ENCODE measurements at regions not wholly inside any gene's neighbourhood (a gene's known extent, or its start where the extent isn't known, plus 50 kb on each side); places are given as distances from the start of the nearest gene placed in this dataset.
"Not testable (repeated sequence)": the region's sequence is repeated elsewhere in the genome, so short reads cannot be mapped to it uniquely, and the experiment has no call there.

DNA sequence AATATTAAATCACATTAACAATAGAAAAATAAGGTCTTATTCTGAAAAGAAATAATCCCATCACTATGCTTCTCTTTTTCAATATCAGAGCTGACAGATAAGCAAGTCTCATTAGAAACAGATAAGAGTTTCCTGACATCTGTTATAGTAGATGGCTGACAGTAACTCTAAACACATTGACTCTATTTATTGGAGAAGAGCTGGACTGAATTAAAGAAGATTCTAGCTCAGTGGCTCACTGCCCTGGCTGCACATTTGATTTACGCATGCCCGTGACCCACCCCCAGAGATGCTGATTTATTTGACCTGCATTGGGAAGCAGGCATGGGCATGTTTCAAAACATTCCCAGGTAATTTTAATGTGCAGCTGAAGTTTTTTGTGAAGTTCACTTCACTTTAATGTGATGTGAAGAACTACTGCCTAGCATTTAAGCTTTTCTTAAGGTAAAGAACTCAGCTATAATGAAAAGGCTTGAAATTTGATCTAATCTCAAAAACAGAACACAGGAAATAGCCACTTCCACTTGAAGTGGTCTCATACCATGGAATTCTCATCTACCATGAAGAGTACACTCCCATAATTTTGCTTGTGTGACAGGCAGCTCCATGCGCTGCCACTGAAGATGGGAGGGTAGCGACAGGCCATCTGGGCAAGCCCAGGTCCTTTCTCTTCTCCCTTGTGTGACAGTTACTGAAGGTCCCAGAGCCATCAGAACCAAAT lies 162.3 kb downstream of the TPBG start:
- DNase-seq (ENCODE audit: low read depth in 6 of 9, low spot score in 9 of 9): no peak

DNA sequence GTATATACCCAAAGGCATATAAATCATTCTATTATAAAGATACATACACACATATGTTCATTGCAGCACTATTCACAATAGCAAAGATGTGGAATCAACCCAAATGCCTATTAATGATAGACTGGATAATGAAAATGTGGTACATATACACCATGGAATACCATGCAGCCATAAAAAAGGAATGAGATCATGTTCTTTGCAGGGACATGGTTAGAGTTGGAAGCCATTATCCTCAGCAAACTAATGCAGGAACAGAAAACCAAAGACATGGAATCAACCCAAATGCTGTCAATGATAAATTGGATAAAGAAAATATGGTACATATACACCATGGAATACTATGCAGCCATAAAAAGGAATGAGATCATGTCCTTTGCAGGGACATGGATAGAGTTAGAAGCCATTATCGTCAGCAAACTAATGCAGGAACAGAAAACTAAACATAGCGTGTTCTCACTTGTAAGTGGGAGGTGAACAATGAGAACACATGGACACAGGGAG lies 166.4 kb downstream of the TPBG start:
- H3K9me3 ChIP-seq (ENCODE audit: control insufficient read depth in 2 of 2, insufficient read depth in 1 of 2, low read length in 1 of 2); H3K36me3 ChIP-seq (ENCODE audit: control insufficient read depth in 2 of 2, insufficient read depth in 2 of 2, low read length in 1 of 2); H3K27me3 ChIP-seq (ENCODE audit: control insufficient read depth in 2 of 2, insufficient read depth in 1 of 2, low read length in 1 of 2); H3K4me3 ChIP-seq (ENCODE audit: low read length in 2 of 2); H3K27ac ChIP-seq (ENCODE audit: low read depth in 1 of 2, low read length in 1 of 2); DNase-seq (ENCODE audit: low read depth in 6 of 9, low spot score in 9 of 9); H3K4me1 ChIP-seq (ENCODE audit: control insufficient read depth in 2 of 2, insufficient read depth in 2 of 2, low read length in 2 of 2): not testable (repeated sequence)
- 92% methylated on average over 2 of the region's 2 CpGs for WGBS

More for the DNA sequence above, 162.3 kb downstream of the TPBG start:
- no peaks in the 10 kb centered on the region for H3K27me3 ChIP-seq (ENCODE audit: control insufficient read depth in 2 of 2, insufficient read depth in 1 of 2, low read length in 1 of 2)
- no peak overlapping the region for H3K4me3 ChIP-seq (ENCODE audit: low read length in 2 of 2)
- H3K9me3 ChIP-seq (ENCODE audit: control insufficient read depth in 2 of 2, insufficient read depth in 1 of 2, low read length in 1 of 2): peaks cover 0 to 10% of the 10 kb centered on the region in 2 donors
- no peaks in the 10 kb centered on the region for H3K36me3 ChIP-seq (ENCODE audit: control insufficient read depth in 2 of 2, insufficient read depth in 2 of 2, low read length in 1 of 2)
- H3K27ac ChIP-seq (ENCODE audit: low read depth in 1 of 2, low read length in 1 of 2): no peak overlapping the region
- H3K4me1 ChIP-seq (ENCODE audit: control insufficient read depth in 2 of 2, insufficient read depth in 2 of 2, low read length in 2 of 2): no peaks in the 10 kb centered on the region
- WGBS: 88% methylated on average over 4 of the region's 4 CpGs

DNA sequence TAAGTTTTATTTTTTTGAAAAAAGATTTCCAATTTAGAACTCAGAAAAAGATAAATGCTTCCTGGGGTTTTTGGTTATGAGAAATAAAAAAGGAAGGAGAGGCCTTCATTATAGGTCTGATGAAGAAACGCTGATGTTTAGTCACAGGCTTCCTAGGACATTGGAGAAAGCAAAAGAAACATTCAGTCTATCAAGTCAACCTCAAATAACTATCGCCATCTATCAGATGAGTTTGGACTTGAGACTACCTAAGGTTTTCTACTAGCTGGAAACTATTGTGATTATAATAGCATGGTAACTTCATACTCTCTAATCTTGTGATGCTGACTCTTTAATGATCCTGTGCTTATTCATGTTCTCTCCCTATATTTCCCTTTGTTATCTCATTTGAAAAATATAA lies 171.3 kb downstream of the TPBG start:
- no peaks in the 10 kb centered on the region for H3K4me1 ChIP-seq (ENCODE audit: control insufficient read depth in 2 of 2, insufficient read depth in 2 of 2, low read length in 2 of 2)
- WGBS: 93% methylated on average over 2 of the region's 2 CpGs
- H3K9me3 ChIP-seq (ENCODE audit: control insufficient read depth in 2 of 2, insufficient read depth in 1 of 2, low read length in 1 of 2): no peaks in the 10 kb centered on the region
- H3K4me3 ChIP-seq (ENCODE audit: low read length in 2 of 2): no peak overlapping the region
- no peak overlapping the region for H3K27ac ChIP-seq (ENCODE audit: low read depth in 1 of 2, low read length in 1 of 2)
- no peaks in the 10 kb centered on the region for H3K27me3 ChIP-seq (ENCODE audit: control insufficient read depth in 2 of 2, insufficient read depth in 1 of 2, low read length in 1 of 2)
- H3K36me3 ChIP-seq (ENCODE audit: control insufficient read depth in 2 of 2, insufficient read depth in 2 of 2, low read length in 1 of 2): no peaks in the 10 kb centered on the region
- no peak for DNase-seq (ENCODE audit: low read depth in 6 of 9, low spot score in 9 of 9)

DNA sequence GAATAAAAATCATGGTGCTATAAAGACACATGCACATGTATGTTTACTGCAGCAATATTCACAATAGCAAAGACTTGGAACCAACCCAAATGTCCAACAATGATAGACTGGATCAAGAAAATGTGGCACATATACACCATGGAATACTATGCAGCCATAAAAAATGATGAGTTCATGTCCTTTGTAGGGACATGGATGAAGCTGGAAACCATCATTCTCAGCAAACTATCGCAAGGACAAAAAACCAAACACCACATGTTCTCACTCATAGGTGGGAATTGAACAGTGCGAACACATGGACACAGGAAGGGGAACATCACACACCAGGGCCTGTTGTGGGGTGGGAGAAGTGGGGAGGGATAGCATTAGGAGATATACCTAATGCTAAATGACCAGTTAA lies 185.9 kb downstream of the TPBG start:
- H3K36me3 ChIP-seq (ENCODE audit: control insufficient read depth in 2 of 2, insufficient read depth in 2 of 2, low read length in 1 of 2); H3K9me3 ChIP-seq (ENCODE audit: control insufficient read depth in 2 of 2, insufficient read depth in 1 of 2, low read length in 1 of 2); H3K4me1 ChIP-seq (ENCODE audit: control insufficient read depth in 2 of 2, insufficient read depth in 2 of 2, low read length in 2 of 2); H3K27ac ChIP-seq (ENCODE audit: low read depth in 1 of 2, low read length in 1 of 2); H3K27me3 ChIP-seq (ENCODE audit: control insufficient read depth in 2 of 2, insufficient read depth in 1 of 2, low read length in 1 of 2); DNase-seq (ENCODE audit: low read depth in 6 of 9, low spot score in 9 of 9); H3K4me3 ChIP-seq (ENCODE audit: low read length in 2 of 2): not testable (repeated sequence)
- WGBS: 99% methylated on average over 2 of the region's 2 CpGs

DNA sequence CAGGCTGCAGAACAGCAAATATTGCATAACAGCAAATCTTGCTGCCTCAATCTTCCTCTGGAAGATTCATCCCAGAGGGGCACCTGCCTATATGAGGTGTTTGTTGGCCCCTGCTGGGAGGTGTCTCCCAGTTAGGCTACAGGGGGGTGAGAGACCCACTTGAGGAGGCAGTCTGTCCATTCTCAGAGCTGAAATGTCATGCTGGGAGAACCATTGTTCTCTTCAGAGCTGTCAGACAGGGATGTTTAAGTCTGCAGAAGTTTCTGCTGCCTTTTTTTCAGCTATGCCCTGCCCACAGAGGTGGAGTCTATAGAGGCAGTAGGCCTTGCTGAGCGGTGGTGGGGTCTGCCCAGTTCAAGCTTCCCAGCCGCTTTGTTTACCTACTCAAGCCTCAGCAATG lies 187.7 kb downstream of the TPBG start:
- 86% methylated on average over 2 of the region's 2 CpGs for WGBS
- H3K36me3 ChIP-seq (ENCODE audit: control insufficient read depth in 2 of 2, insufficient read depth in 2 of 2, low read length in 1 of 2); H3K9me3 ChIP-seq (ENCODE audit: control insufficient read depth in 2 of 2, insufficient read depth in 1 of 2, low read length in 1 of 2): not testable (repeated sequence)

DNA sequence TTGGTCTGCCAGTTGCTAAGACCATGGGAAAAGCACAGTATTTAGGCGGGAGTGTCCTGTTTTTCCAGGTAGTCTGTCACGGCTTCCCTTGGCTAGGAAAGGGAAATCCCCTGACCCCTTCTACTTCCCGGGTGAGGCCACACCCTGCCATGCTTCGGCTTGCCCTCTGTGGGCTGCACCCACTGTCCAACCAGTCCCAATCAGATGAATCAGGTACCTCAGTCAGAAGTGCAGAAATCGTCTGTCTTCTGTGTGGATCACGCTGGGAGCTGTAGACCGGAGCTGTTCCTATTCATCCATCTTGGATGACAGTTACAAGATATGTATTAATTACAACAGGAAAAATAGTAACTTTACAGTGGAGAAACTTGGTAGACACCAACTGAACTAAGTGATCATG lies 188.2 kb downstream of the TPBG start:
- no peaks in the 10 kb centered on the region for H3K9me3 ChIP-seq (ENCODE audit: control insufficient read depth in 2 of 2, insufficient read depth in 1 of 2, low read length in 1 of 2)
- H3K4me3 ChIP-seq (ENCODE audit: low read length in 2 of 2): no peak overlapping the region
- no peak for DNase-seq (ENCODE audit: low read depth in 6 of 9, low spot score in 9 of 9)
- no peaks in the 10 kb centered on the region for H3K4me1 ChIP-seq (ENCODE audit: control insufficient read depth in 2 of 2, insufficient read depth in 2 of 2, low read length in 2 of 2)
- H3K27me3 ChIP-seq (ENCODE audit: control insufficient read depth in 2 of 2, insufficient read depth in 1 of 2, low read length in 1 of 2): no peaks in the 10 kb centered on the region
- no peaks in the 10 kb centered on the region for H3K36me3 ChIP-seq (ENCODE audit: control insufficient read depth in 2 of 2, insufficient read depth in 2 of 2, low read length in 1 of 2)
- H3K27ac ChIP-seq (ENCODE audit: low read depth in 1 of 2, low read length in 1 of 2): no peak overlapping the region
- WGBS: 88% methylated on average over 7 of the region's 7 CpGs

More for the DNA sequence above, 187.7 kb downstream of the TPBG start:
- DNase-seq (ENCODE audit: low read depth in 6 of 9, low spot score in 9 of 9); H3K4me1 ChIP-seq (ENCODE audit: control insufficient read depth in 2 of 2, insufficient read depth in 2 of 2, low read length in 2 of 2); H3K4me3 ChIP-seq (ENCODE audit: low read length in 2 of 2); H3K27me3 ChIP-seq (ENCODE audit: control insufficient read depth in 2 of 2, insufficient read depth in 1 of 2, low read length in 1 of 2); H3K27ac ChIP-seq (ENCODE audit: low read depth in 1 of 2, low read length in 1 of 2): not testable (repeated sequence)

DNA sequence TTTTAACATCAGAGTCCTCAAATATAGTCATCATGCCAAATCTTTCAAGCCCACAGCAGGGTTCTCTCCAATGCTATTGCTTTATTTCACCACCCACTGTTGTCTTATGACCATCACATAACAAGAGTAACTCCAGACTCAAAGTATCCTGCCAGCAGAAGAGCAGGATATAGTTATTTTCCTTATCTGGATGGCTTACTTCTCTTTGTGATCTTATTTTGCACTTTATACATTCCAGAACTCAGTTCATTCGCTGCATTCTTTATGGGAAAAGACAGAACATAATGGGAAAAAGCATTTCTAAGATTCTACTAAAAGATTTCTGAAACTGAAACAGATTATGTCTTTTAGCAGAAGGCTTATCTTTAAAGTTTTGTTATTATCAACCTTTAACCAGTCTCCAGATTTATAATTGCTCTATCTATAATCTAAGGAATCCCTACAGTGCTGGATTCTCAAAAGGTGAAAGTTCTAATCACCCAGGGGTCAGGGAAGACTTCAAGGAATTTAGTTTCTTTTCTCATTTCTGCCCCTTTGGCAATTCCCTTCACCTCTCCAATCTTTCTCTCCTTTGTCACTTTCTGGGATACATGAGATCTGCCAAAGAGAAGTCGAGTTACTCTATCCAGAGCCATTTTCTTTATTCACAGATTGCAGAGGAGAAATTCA lies 190.4 kb downstream of the TPBG start:
- Histone ChIP-seq H3K9me3 (ENCODE audit: control insufficient read depth in 2 of 2, insufficient read depth in 1 of 2, low read length in 1 of 2) (no peaks in the 10 kb centered on the region), H3K36me3 (ENCODE audit: control insufficient read depth in 2 of 2, insufficient read depth in 2 of 2, low read length in 1 of 2) (no peaks in the 10 kb centered on the region), H3K27ac (ENCODE audit: low read depth in 1 of 2, low read length in 1 of 2) (no peak overlapping the region), H3K4me1 (ENCODE audit: control insufficient read depth in 2 of 2, insufficient read depth in 2 of 2, low read length in 2 of 2) (no peaks in the 10 kb centered on the region), H3K4me3 (ENCODE audit: low read length in 2 of 2) (no peak overlapping the region), H3K27me3 (ENCODE audit: control insufficient read depth in 2 of 2, insufficient read depth in 1 of 2, low read length in 1 of 2) (no peaks in the 10 kb centered on the region)
- no peak for DNase-seq (ENCODE audit: low read depth in 6 of 9, low spot score in 9 of 9)
- 85% methylated on average over 2 of the region's 2 CpGs for WGBS

DNA sequence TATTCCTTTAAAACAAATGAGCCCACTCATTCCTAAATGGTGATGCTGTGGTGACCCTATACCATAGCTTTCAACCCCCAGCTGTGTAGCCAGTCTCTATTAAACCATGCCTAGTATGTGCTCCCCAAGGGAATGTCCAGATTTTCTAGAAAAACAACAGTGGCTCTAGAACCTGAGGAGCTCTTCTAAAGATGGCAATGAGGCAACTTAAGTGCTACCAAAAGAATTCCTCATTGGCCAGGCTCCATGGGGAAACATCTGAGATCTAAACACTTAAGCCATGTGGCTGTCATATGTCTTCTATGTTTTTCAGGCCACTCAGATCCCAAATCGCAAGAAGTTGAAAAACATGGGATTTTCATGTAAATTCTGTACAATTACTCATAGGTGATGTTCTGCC lies 191.0 kb downstream of the TPBG start:
- Histone ChIP-seq H3K36me3 (ENCODE audit: control insufficient read depth in 2 of 2, insufficient read depth in 2 of 2, low read length in 1 of 2) (no peaks in the 10 kb centered on the region), H3K4me1 (ENCODE audit: control insufficient read depth in 2 of 2, insufficient read depth in 2 of 2, low read length in 2 of 2) (no peaks in the 10 kb centered on the region), H3K4me3 (ENCODE audit: low read length in 2 of 2) (no peak overlapping the region), H3K27ac (ENCODE audit: low read depth in 1 of 2, low read length in 1 of 2) (no peak overlapping the region), H3K27me3 (ENCODE audit: control insufficient read depth in 2 of 2, insufficient read depth in 1 of 2, low read length in 1 of 2) (no peaks in the 10 kb centered on the region), H3K9me3 (ENCODE audit: control insufficient read depth in 2 of 2, insufficient read depth in 1 of 2, low read length in 1 of 2) (no peaks in the 10 kb centered on the region)
- no peak for DNase-seq (ENCODE audit: low read depth in 6 of 9, low spot score in 9 of 9)
- WGBS: 97% methylated on average over 1 of the region's 1 CpG

DNA sequence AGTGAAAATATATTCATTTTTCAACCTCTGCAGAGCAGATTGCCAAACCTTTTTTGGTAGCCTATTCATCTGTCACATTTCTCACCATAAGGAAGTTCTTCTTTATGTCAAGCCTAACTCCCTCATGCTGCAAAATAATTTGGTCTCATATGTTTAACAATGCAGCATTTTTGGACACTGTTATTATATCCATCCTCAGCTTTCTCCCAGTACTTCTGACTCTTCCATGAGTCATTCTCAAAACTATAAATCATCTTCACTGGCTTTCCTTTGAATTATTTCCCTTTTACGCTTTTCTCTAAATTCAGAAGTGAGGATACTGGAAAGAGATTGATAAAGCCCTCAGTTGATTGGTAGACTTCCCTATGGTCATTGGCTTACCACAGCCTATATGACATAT lies 192.2 kb downstream of the TPBG start:
- WGBS: 87% methylated on average over 1 of the region's 1 CpG
- Histone ChIP-seq H3K27me3 (ENCODE audit: control insufficient read depth in 2 of 2, insufficient read depth in 1 of 2, low read length in 1 of 2) (no peaks in the 10 kb centered on the region), H3K9me3 (ENCODE audit: control insufficient read depth in 2 of 2, insufficient read depth in 1 of 2, low read length in 1 of 2) (no peaks in the 10 kb centered on the region), H3K4me1 (ENCODE audit: control insufficient read depth in 2 of 2, insufficient read depth in 2 of 2, low read length in 2 of 2) (no peaks in the 10 kb centered on the region), H3K4me3 (ENCODE audit: low read length in 2 of 2) (no peak overlapping the region), H3K36me3 (ENCODE audit: control insufficient read depth in 2 of 2, insufficient read depth in 2 of 2, low read length in 1 of 2) (no peaks in the 10 kb centered on the region), H3K27ac (ENCODE audit: low read depth in 1 of 2, low read length in 1 of 2) (no peak overlapping the region)
- no peak for DNase-seq (ENCODE audit: low read depth in 6 of 9, low spot score in 9 of 9)

Data from thymus (tissue), 11 donors.